Psoas muscle (tissue), 7 donors: ENCODE measurements at regions not wholly inside any gene's neighbourhood (a gene's known extent, or its start where the extent isn't known, plus 50 kb on each side); places are given as distances from the start of the nearest gene placed in this dataset.

Experiments used
- ATAC-seq, 4 donors: fragments of 200-7000 bp; cut with Tn5 transposase; one replicate each; pipeline ENCODE4 v1.9.1; 2020; ENCODE audit warnings: moderate library complexity in 3 of 4, mild to moderate bottlenecking in 2 of 4
- DNase-seq, 2 donors: peaks; one replicate each; pipeline ENCODE4 v3.0.0-alpha.2; 2020
- H3K27ac ChIP-seq: fragments of 200-600 bp; one replicate; pipeline ENCODE4 v1.8.0; 2022
- H3K27me3 ChIP-seq, 3 donors: fragments of 200-600 bp in 1 of 3; one replicate each; pipeline versions ENCODE4 v1.6.1 to v1.8.0; 2013 to 2022; ENCODE audit warnings: low read length in 2 of 3, mild to moderate bottlenecking in 2 of 3, moderate library complexity in 1 of 3; ENCODE audit not compliant: insufficient read depth in 3 of 3
- H3K36me3 ChIP-seq, 2 donors: fragments of 200-600 bp in 1 of 2; one replicate each; pipeline versions ENCODE4 v1.6.1 to v1.8.0; 2013 to 2022; ENCODE audit warnings: low read depth in 1 of 2, mild to moderate bottlenecking in 1 of 2, moderate library complexity in 1 of 2; ENCODE audit not compliant: insufficient read depth in 1 of 2
- H3K4me1 ChIP-seq: fragments of 200-600 bp; one replicate; pipeline ENCODE4 v1.8.0; 2022
- H3K4me3 ChIP-seq: fragments of 200-600 bp; one replicate; pipeline ENCODE4 v1.8.0; 2022; ENCODE audit warnings: mild to moderate bottlenecking
- H3K9me3 ChIP-seq: fragments of 200-600 bp; one replicate; pipeline ENCODE4 v1.8.0; 2022
- WGBS, 3 donors: extraction: QIAGEN DNeasy Blood & Tissue Kit; methylation state at CpG; one replicate each; pipeline versions ENCODE4 v1.1.6 to v1.1.7; 2013; 5-methylcytosine and 5-hydroxymethylcytosine counted together
- intact Hi-C, 2 donors: fragments of 100-400 bp; cut with DNase I; formaldehyde crosslinking; loops; one replicate each; pipeline versions ENCODE4 v1.11.0 to v1.14.2; 2022
- TF ChIP-seq, protein P1 (sequence below): fragments of 200-600 bp; IDR thresholded peaks from one replicate; pipeline ENCODE4 v1.8.0; 2022; ENCODE audit warnings: antibody characterized with exemption
- donor health status: healthy with polysubstance abuse.
- donor health status: DM: no; HTN: no; CAD: no; lungs with moderate emphysema.
- donor health status: Bipolar disorder and iron deficiency.
- donor health status: healthy.
- donor health status: DM: yes; HTN: yes; CAD: no.
- donor health status: DM: no; HTN: no; CAD: no.
- donor health status: DM: yes; HTN: yes; CAD: no.

DNA sequence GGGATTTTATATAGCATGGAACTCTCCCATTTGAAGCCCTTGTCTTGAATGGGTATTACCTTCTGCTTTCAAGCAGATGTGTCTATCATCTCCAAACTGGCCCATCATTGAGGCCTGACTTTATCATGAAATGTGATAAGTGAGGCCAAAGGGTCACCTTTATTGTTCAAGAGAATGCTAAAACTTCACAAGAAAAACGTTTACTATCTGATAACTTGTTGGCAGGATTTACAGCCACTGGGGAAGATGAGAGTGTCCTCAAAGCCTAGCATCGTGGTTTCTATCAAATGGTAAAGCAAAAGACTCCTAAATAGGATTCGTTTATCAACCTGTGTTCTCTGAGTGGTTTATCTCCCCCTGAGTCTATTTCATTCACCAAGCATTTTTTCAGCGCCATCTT, 62.0 kb upstream of the CLMN start:
- Histone ChIP-seq H3K4me1 (no peaks in the 10 kb centered on the region), H3K9me3 (peaks cover 8% of the 10 kb centered on the region), H3K27me3 (peaks cover 0 to 6% (median 0%) of the 10 kb centered on the region in 3 donors), H3K27ac (no peak overlapping the region), H3K4me3 (no peak overlapping the region), H3K36me3 (no peaks in the 10 kb centered on the region)
- ATAC-seq (no peak), DNase-seq (no peak)
- 48 to 59% (median 59%) methylated on average over 4 of the region's 4 CpGs for WGBS, 3 donors
- intact Hi-C loops: no loop called here
- TF ChIP-seq, protein P1, sequence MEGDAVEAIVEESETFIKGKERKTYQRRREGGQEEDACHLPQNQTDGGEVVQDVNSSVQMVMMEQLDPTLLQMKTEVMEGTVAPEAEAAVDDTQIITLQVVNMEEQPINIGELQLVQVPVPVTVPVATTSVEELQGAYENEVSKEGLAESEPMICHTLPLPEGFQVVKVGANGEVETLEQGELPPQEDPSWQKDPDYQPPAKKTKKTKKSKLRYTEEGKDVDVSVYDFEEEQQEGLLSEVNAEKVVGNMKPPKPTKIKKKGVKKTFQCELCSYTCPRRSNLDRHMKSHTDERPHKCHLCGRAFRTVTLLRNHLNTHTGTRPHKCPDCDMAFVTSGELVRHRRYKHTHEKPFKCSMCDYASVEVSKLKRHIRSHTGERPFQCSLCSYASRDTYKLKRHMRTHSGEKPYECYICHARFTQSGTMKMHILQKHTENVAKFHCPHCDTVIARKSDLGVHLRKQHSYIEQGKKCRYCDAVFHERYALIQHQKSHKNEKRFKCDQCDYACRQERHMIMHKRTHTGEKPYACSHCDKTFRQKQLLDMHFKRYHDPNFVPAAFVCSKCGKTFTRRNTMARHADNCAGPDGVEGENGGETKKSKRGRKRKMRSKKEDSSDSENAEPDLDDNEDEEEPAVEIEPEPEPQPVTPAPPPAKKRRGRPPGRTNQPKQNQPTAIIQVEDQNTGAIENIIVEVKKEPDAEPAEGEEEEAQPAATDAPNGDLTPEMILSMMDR: no peak

DNA sequence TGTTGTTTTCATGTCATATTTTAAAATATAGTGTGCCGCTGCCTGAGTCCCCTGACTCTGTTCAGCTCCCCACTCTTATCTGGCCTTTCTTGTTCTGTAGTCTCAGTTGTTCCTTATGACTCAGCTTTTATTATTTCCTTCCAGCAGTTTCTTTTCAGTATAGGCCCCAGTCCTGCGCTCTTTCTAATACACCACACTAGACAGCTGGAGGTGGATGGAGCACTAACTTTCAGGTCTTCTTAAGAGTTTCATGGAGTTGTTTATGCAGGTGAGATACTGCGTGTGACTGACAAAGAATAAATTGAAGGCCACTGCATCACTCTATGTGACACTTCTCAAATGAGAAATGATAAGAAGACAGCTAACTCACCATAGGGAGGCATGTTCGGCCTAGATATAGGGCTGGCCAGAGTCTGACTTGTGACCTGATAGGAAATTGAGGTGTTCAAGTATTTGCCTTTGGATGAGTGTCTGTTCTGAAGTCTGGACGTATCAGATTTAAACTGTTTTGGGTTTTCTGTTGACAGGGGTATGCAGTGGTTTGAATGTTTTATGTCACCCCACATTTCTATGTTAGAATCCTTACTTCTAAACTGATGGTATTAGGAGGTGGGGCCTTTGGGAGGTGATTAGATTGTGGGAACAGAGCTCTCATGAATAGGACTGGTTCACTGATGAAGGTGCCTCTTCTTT, 60.8 kb upstream of the CLMN start:
- TF ChIP-seq, protein P1: no peak
- H3K27me3 ChIP-seq: peaks cover 0 to 6% (median 0%) of the 10 kb centered on the region in 3 donors
- H3K4me1 ChIP-seq: no peaks in the 10 kb centered on the region
- peaks cover 8% of the 10 kb centered on the region for H3K9me3 ChIP-seq
- DNase-seq: no peak
- H3K27ac ChIP-seq: no peak overlapping the region
- intact Hi-C loops: no loop called here
- no peaks in the 10 kb centered on the region for H3K36me3 ChIP-seq
- no peak for ATAC-seq
- no peak overlapping the region for H3K4me3 ChIP-seq
- 85 to 98% (median 96%) methylated on average over 5 of the region's 5 CpGs for WGBS, 3 donors

DNA sequence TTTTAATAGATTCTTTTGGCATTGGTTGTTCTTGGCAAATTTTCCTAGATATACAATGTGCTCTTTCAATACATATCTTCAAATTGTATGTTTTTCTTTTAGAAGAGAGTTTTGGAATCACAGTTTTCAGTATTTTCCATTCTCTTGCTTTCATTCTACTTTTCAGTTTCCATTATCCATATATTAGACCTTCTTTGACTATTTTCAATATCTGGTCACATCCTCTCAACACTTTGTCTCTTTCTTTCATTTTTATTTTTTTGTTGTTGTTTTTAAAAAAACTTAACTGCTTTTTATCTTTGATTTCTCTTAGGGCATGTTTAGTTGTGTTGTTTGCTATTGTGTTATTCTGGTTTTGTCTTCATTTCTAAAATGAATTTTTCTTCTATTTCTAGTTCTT, 59.9 kb upstream of the CLMN start:
- Histone ChIP-seq H3K9me3 (peaks cover 8% of the 10 kb centered on the region), H3K27me3 (peaks cover 0 to 3% (median 0%) of the 10 kb centered on the region in 3 donors), H3K4me1 (no peaks in the 10 kb centered on the region), H3K36me3 (no peaks in the 10 kb centered on the region), H3K4me3 (no peak overlapping the region), H3K27ac (no peak overlapping the region)
- DNase-seq (no peak), ATAC-seq (no peak)
- intact Hi-C loops: no loop called here
- TF ChIP-seq, protein P1: no peak

GRCh38 chr14:95375539-95376109, 55.9 kb upstream of the CLMN start:
- intact Hi-C loops: no loop called here

More at GRCh38 chr14:95375539-95376109, 55.9 kb upstream of the CLMN start:
- WGBS, 3 donors: 60 to 61% (median 60%) methylated on average over 7 of the region's 7 CpGs
- H3K9me3 ChIP-seq: peaks cover 8% of the 10 kb centered on the region
- H3K27me3 ChIP-seq: peaks cover 0 to 3% (median 0%) of the 10 kb centered on the region in 3 donors
- TF ChIP-seq, protein P1: no peak
- H3K36me3 ChIP-seq: no peaks in the 10 kb centered on the region
- ATAC-seq (no peak), DNase-seq (no peak)
- no peaks in the 10 kb centered on the region for H3K4me1 ChIP-seq
- H3K27ac ChIP-seq: no peak overlapping the region
- H3K4me3 ChIP-seq: no peak overlapping the region
